Neural progenitor cell (in vitro differentiated cells): ENCODE measurements at regions not wholly inside any gene's neighbourhood (a gene's known extent, or its start where the extent isn't known, plus 50 kb on each side); places are given as distances from the start of the nearest gene placed in this dataset.
A peak's percentile ranks its signal among the peaks of the same experiment; 100 is the strongest.

Source experiments
- DNase-seq: peaks from one replicate; pipeline ENCODE4 v3.0.0-alpha.2; 2016; ENCODE audit warnings: low spot score
- H2AFZ ChIP-seq: fragments of 200-600 bp; sonication (generic); replicated peaks from 2 replicates; pipeline ENCODE4 v1.6.1; 2016; ENCODE audit warnings: antibody characterized with exemption
- H3F3A ChIP-seq: fragments of 200-600 bp; sonication (generic); 2 replicates; pipeline ENCODE4 v1.6.1; 2016; ENCODE audit warnings: antibody characterized with exemption, low read depth
- H3K27ac ChIP-seq: fragments of 200-600 bp; sonication (generic); 2 replicates; pipeline ENCODE4 v1.5.1; 2016; ENCODE audit warnings: mild to moderate bottlenecking
- H3K27me3 ChIP-seq: fragments of 200-600 bp; sonication (generic); 2 replicates; pipeline ENCODE4 v1.6.1; 2016; ENCODE audit warnings: mild to moderate bottlenecking, moderate library complexity
- H3K36me3 ChIP-seq: fragments of 200-600 bp; sonication (generic); 2 replicates; pipeline ENCODE4 v1.5.1; 2016
- H3K4me1 ChIP-seq: fragments of 200-600 bp; sonication (generic); 2 replicates; pipeline ENCODE4 v1.6.1; 2016; ENCODE audit warnings: mixed run types
- H3K4me2 ChIP-seq: fragments of 200-600 bp; sonication (generic); 2 replicates; pipeline ENCODE4 v1.6.1; 2016
- H3K4me3 ChIP-seq: fragments of 200-600 bp; sonication (generic); 2 replicates; pipeline ENCODE4 v1.5.1; 2016
- H3K79me2 ChIP-seq: fragments of 200-600 bp; sonication (generic); 2 replicates; pipeline ENCODE4 v1.6.1; 2016; ENCODE audit warnings: low read depth
- H3K9ac ChIP-seq: fragments of 200-600 bp; sonication (generic); 2 replicates; pipeline ENCODE4 v1.6.1; 2016
- H3K9me3 ChIP-seq: fragments of 200-600 bp; sonication (generic); 2 replicates; pipeline ENCODE4 v1.5.1; 2016; ENCODE audit warnings: low read depth
- H4K20me1 ChIP-seq: fragments of 200-600 bp; sonication (generic); 2 replicates; pipeline ENCODE4 v1.6.1; 2016; ENCODE audit warnings: low read depth
- H3K27ac Mint-ChIP-seq: 3 replicates; pipeline ENCODE4 v1.8.0; 2021; ENCODE audit warnings: mixed read lengths
- H3K27me3 Mint-ChIP-seq: 2 replicates; pipeline ENCODE4 v1.8.0; 2022; ENCODE audit warnings: low read depth, mild to moderate bottlenecking, inconsistent platforms, moderate library complexity, mixed read lengths; ENCODE audit not compliant: insufficient read depth
- H3K36me3 Mint-ChIP-seq: 3 replicates; pipeline ENCODE4 v1.8.0; 2021; ENCODE audit warnings: mixed read lengths
- H3K4me1 Mint-ChIP-seq: 3 replicates; pipeline ENCODE4 v1.8.0; 2021; ENCODE audit warnings: mixed read lengths
- H3K4me3 Mint-ChIP-seq: 3 replicates; pipeline ENCODE4 v1.8.0; 2021; ENCODE audit warnings: mild to moderate bottlenecking, moderate library complexity, mixed read lengths
- H3K9me3 Mint-ChIP-seq: 3 replicates; pipeline ENCODE4 v1.8.0; 2020; ENCODE audit warnings: mixed read lengths
- EZH2 ChIP-seq: fragments of 200-600 bp; sonication (generic); IDR thresholded peaks from 2 replicates; pipeline ENCODE4 v1.6.1; 2017; ENCODE audit warnings: antibody characterized with exemption, mild to moderate bottlenecking, moderate library complexity
- EZH2phosphoT487 ChIP-seq: fragments of 200-600 bp; sonication (generic); IDR thresholded peaks from 2 replicates; pipeline ENCODE4 v1.6.1; 2017; ENCODE audit warnings: antibody characterized with exemption
- TF ChIP-seq, protein P1 (sequence below): fragments of 200-600 bp; sonication (generic); IDR thresholded peaks from 2 replicates; pipeline ENCODE4 v1.5.1; 2017; ENCODE audit warnings: antibody characterized with exemption, mild to moderate bottlenecking

DNA sequence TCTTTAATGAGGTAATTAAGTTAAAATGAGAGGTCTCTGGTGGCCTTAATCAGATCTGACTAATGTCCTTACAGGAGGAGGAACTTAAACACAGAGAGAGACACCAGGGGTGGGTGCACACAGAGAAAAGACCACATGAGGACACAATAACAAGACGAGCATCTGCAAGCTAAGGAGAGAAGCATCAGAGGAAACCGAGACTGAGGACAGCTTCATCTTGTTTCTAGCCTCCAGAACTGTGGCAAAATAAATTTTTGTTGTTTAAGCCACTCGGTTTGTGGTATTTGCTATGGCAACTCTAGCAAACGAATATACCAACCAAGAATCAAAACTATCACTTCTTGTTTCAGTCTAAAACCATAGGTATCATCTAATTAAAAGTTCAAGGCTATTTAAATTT lies 400.1 kb downstream of the PID1 start:
- Histone ChIP-seq H3K27me3 (no peaks in the 10 kb centered on the region), H3K27ac (no peak overlapping the region), H2AFZ (no peak overlapping the region), H3K4me1 (peaks cover 7% of the 10 kb centered on the region), H3K4me2 (no peak overlapping the region), H3K4me3 (no peak overlapping the region), H4K20me1 (no peaks in the 10 kb centered on the region), H3F3A (no peaks in the 10 kb centered on the region), H3K9ac (no peak overlapping the region), H3K79me2 (no peaks in the 10 kb centered on the region), H3K9me3 (no peaks in the 10 kb centered on the region), H3K36me3 (no peaks in the 10 kb centered on the region)
- Mint-ChIP-seq H3K4me1 (peaks cover 4% of the 10 kb centered on the region), H3K27me3 (no peaks in the 10 kb centered on the region), H3K9me3 (peaks cover 4% of the 10 kb centered on the region), H3K36me3 (no peaks in the 10 kb centered on the region), H3K4me3 (no peak overlapping the region), H3K27ac (no peak overlapping the region)
- no peak for DNase-seq
- TF ChIP-seq EZH2phosphoT487: no peak
- TF ChIP-seq, protein P1, sequence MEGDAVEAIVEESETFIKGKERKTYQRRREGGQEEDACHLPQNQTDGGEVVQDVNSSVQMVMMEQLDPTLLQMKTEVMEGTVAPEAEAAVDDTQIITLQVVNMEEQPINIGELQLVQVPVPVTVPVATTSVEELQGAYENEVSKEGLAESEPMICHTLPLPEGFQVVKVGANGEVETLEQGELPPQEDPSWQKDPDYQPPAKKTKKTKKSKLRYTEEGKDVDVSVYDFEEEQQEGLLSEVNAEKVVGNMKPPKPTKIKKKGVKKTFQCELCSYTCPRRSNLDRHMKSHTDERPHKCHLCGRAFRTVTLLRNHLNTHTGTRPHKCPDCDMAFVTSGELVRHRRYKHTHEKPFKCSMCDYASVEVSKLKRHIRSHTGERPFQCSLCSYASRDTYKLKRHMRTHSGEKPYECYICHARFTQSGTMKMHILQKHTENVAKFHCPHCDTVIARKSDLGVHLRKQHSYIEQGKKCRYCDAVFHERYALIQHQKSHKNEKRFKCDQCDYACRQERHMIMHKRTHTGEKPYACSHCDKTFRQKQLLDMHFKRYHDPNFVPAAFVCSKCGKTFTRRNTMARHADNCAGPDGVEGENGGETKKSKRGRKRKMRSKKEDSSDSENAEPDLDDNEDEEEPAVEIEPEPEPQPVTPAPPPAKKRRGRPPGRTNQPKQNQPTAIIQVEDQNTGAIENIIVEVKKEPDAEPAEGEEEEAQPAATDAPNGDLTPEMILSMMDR: no peak
- TF ChIP-seq EZH2: no peak

DNA sequence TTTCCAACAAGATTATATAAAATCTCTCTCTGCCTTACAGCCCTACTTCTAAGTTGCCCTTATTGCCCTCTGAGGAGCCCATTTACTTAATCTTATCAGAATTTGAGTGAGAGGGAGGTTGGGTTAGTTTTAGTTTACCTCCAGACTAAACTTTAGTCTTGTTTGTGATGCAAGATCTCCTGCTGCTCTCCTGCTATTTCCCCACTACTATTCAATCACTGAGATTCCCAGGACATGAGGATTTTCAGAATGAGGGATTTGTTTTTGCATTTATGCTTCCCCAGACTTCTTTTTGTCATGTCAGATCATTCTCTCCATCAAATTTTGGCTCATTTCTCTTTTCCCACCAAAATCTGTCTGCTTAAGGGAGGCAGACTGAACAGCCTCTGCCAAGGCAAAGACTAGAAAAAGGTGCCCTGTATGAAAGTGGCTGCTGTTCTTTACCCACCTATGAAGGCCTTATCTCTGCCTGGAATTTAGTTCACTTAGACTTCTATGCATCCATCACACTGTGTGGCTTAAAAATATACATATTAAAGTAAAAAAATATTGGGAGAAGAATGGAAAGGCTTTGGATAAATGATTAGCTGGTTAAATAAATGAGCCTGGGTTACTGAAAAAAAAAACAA lies 401.3 kb downstream of the PID1 start:
- TF ChIP-seq, protein P1: no peak
- TF ChIP-seq EZH2phosphoT487 (no peak), EZH2 (no peak)
- Histone ChIP-seq H3K4me1 (peaks cover 7% of the 10 kb centered on the region), H2AFZ (peak overlapping the region; percentile 8), H3K79me2 (no peaks in the 10 kb centered on the region), H3K27ac (no peak overlapping the region), H4K20me1 (no peaks in the 10 kb centered on the region), H3K27me3 (no peaks in the 10 kb centered on the region), H3K9me3 (no peaks in the 10 kb centered on the region), H3F3A (no peaks in the 10 kb centered on the region), H3K36me3 (no peaks in the 10 kb centered on the region), H3K9ac (no peak overlapping the region), H3K4me2 (no peak overlapping the region), H3K4me3 (no peak overlapping the region)
- H3K27ac Mint-ChIP-seq: no peak overlapping the region
- DNase-seq: no peak
- peaks cover 4% of the 10 kb centered on the region for H3K4me1 Mint-ChIP-seq
- H3K36me3 Mint-ChIP-seq: no peaks in the 10 kb centered on the region
- H3K4me3 Mint-ChIP-seq: no peak overlapping the region
- no peaks in the 10 kb centered on the region for H3K27me3 Mint-ChIP-seq
- peaks cover 4% of the 10 kb centered on the region for H3K9me3 Mint-ChIP-seq

DNA sequence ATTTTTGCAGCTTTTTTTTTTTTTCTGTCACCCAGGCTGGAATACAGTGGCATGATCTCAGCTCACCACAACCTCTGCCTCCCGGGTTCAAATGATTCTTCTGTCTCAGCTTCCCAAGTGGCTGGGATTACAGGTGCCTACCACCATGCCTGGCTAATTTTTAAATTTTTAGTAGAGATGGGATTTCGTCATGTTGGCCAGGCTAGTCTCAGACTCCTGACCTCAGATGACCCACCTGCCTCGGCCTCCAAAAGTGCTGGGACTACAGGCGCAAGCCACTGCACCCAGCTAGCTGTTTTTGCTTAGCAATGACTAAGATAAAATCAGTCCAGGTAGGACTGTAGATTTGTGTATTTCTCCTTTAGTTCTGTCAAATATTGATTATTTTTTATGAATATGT lies 403.7 kb downstream of the PID1 start:
- Mint-ChIP-seq H3K4me1 (peaks cover 4% of the 10 kb centered on the region), H3K4me3 (no peak overlapping the region), H3K36me3 (no peaks in the 10 kb centered on the region), H3K9me3 (peaks cover 4% of the 10 kb centered on the region), H3K27me3 (no peaks in the 10 kb centered on the region), H3K27ac (no peak overlapping the region)
- H3K4me1 ChIP-seq: peaks cover 7% of the 10 kb centered on the region
- DNase-seq: no peak
- no peaks in the 10 kb centered on the region for H3F3A ChIP-seq
- no peak overlapping the region for H3K9ac ChIP-seq
- H3K9me3 ChIP-seq: no peaks in the 10 kb centered on the region
- H3K36me3 ChIP-seq: no peaks in the 10 kb centered on the region
- H3K79me2 ChIP-seq: no peaks in the 10 kb centered on the region
- no peaks in the 10 kb centered on the region for H4K20me1 ChIP-seq
- TF ChIP-seq, protein P1: no peak
- TF ChIP-seq EZH2 (no peak), EZH2phosphoT487 (no peak)
- no peak overlapping the region for H3K4me2 ChIP-seq
- H3K27ac ChIP-seq: no peak overlapping the region
- no peaks in the 10 kb centered on the region for H3K27me3 ChIP-seq
- H3K4me3 ChIP-seq: no peak overlapping the region
- H2AFZ ChIP-seq: no peak overlapping the region
